H9 (cell line): ENCODE measurements at regions not wholly inside any gene's neighbourhood (a gene's known extent, or its start where the extent isn't known, plus 50 kb on each side); places are given as distances from the start of the nearest gene placed in this dataset.

Experiments used
- DNase-seq: peaks from one replicate; pipeline ENCODE4 v3.0.0-alpha.2; 2017
- H2AFZ ChIP-seq: one replicate; pipeline ENCODE4 v1.6.1; 2013; ENCODE audit warnings: mild to moderate bottlenecking, low read length, control low read depth, moderate library complexity
- H2AK5ac ChIP-seq: 2 replicates; pipeline ENCODE4 v1.6.1; 2013; ENCODE audit warnings: low read length, control low read depth, mixed read lengths; ENCODE audit not compliant: insufficient read length
- H2BK120ac ChIP-seq: one replicate; pipeline ENCODE4 v1.6.1; 2013; ENCODE audit warnings: low read depth, mild to moderate bottlenecking, low read length, control low read depth, inconsistent platforms; ENCODE audit not compliant: poor library complexity, severe bottlenecking
- H2BK12ac ChIP-seq: 2 replicates; pipeline ENCODE4 v1.6.1; 2013; ENCODE audit warnings: low read length, control low read depth, mixed read lengths, low read depth; ENCODE audit not compliant: insufficient read length
- H2BK15ac ChIP-seq: 2 replicates; pipeline ENCODE4 v1.6.1; 2013; ENCODE audit warnings: low read depth, low read length, control low read depth
- H2BK20ac ChIP-seq: one replicate; pipeline ENCODE4 v1.6.1; 2013; ENCODE audit warnings: low read depth, mild to moderate bottlenecking, low read length, control low read depth, inconsistent platforms; ENCODE audit not compliant: poor library complexity, severe bottlenecking
- H2BK5ac ChIP-seq: 2 replicates; pipeline ENCODE4 v1.6.1; 2013; ENCODE audit warnings: low read length, control low read depth, mixed read lengths; ENCODE audit not compliant: insufficient read length
- H3K14ac ChIP-seq: 2 replicates; pipeline ENCODE4 v1.6.1; 2013; ENCODE audit warnings: low read length, control low read depth; ENCODE audit not compliant: insufficient read depth
- H3K18ac ChIP-seq: 2 replicates; pipeline ENCODE4 v1.6.1; 2013; ENCODE audit warnings: low read depth, mild to moderate bottlenecking, mixed read lengths, low read length, control low read depth; ENCODE audit not compliant: insufficient read length
- H3K23ac ChIP-seq: 2 replicates; pipeline ENCODE4 v1.6.1; 2013; ENCODE audit warnings: low read length, control low read depth, mixed read lengths, low read depth; ENCODE audit not compliant: insufficient read length
- H3K23me2 ChIP-seq: 2 replicates; pipeline ENCODE4 v1.6.1; 2013; ENCODE audit warnings: low read depth, mild to moderate bottlenecking, mixed read lengths, low read length, control low read depth; ENCODE audit not compliant: insufficient read length, poor library complexity, severe bottlenecking
- H3K27ac ChIP-seq: 2 replicates; pipeline ENCODE4 v1.5.1; 2013; ENCODE audit warnings: low read length, control low read depth, mixed read lengths, low read depth; ENCODE audit not compliant: insufficient read length
- H3K27me3 ChIP-seq: 2 replicates; pipeline ENCODE4 v1.6.1; 2013; ENCODE audit warnings: low read length, control low read depth, inconsistent platforms; ENCODE audit not compliant: insufficient read depth
- H3K4ac ChIP-seq: 2 replicates; pipeline ENCODE4 v1.6.1; 2013; ENCODE audit warnings: low read depth, mild to moderate bottlenecking, control low read depth, inconsistent platforms, low read length, moderate library complexity
- H3K4me1 ChIP-seq: 2 replicates; pipeline ENCODE4 v1.6.1; 2013; ENCODE audit warnings: low read length, control low read depth, inconsistent platforms; ENCODE audit not compliant: insufficient read depth
- H3K4me2 ChIP-seq: 2 replicates; pipeline ENCODE4 v1.6.1; 2013; ENCODE audit warnings: low read length, control low read depth, mixed read lengths; ENCODE audit not compliant: insufficient read length, insufficient read depth
- H3K56ac ChIP-seq: 2 replicates; pipeline ENCODE4 v1.6.1; 2013; ENCODE audit warnings: low read depth, mild to moderate bottlenecking, mixed read lengths, low read length, control low read depth; ENCODE audit not compliant: insufficient read length
- H3K79me1 ChIP-seq: 2 replicates; pipeline ENCODE4 v1.6.1; 2013; ENCODE audit warnings: low read depth, mild to moderate bottlenecking, moderate library complexity, low read length, control low read depth, inconsistent platforms; ENCODE audit not compliant: insufficient read depth, poor library complexity, severe bottlenecking
- H3K79me2 ChIP-seq: 2 replicates; pipeline ENCODE4 v1.6.1; 2013; ENCODE audit warnings: low read length, control low read depth, inconsistent platforms; ENCODE audit not compliant: insufficient read depth
- H3K9ac ChIP-seq: 2 replicates; pipeline ENCODE4 v1.6.1; 2013; ENCODE audit warnings: low read length, control low read depth, mixed read lengths; ENCODE audit not compliant: insufficient read length; ENCODE audit errors: extremely low read depth
- H3K9me3 ChIP-seq: one replicate; pipeline ENCODE4 v1.6.1; 2013; ENCODE audit warnings: low read depth, low read length, inconsistent platforms; ENCODE audit not compliant: control insufficient read depth
- H3T11ph ChIP-seq: one replicate; pipeline ENCODE4 v1.6.1; 2013; ENCODE audit warnings: mild to moderate bottlenecking, low read length, control low read depth, inconsistent platforms
- H4K20me1 ChIP-seq: one replicate; pipeline ENCODE4 v1.6.1; 2013; ENCODE audit not compliant: control insufficient read depth, insufficient read length, insufficient read depth
- H4K5ac ChIP-seq: 2 replicates; pipeline ENCODE4 v1.6.1; 2013; ENCODE audit warnings: low read depth, mild to moderate bottlenecking, mixed read lengths, low read length, control low read depth; ENCODE audit not compliant: insufficient read length
- H4K8ac ChIP-seq: replicated peaks from 2 replicates; pipeline ENCODE4 v1.6.1; 2013; ENCODE audit warnings: low read length, control low read depth, mixed read lengths, low read depth; ENCODE audit not compliant: insufficient read length
- H4K91ac ChIP-seq: 2 replicates; pipeline ENCODE4 v1.6.1; 2013; ENCODE audit warnings: low read depth, mild to moderate bottlenecking, moderate library complexity, mixed read lengths, low read length, control low read depth; ENCODE audit not compliant: insufficient read length
- H3K27ac Mint-ChIP-seq, 3 experiments: 2 replicates in 2 of 3; 3 replicates in 1 of 3; pipeline ENCODE4 v1.8.0; 2020 to 2021; ENCODE audit warnings: mixed read lengths in 3 of 3, mild to moderate bottlenecking in 1 of 3, moderate library complexity in 1 of 3
- H3K27me3 Mint-ChIP-seq: 2 replicates; pipeline ENCODE4 v1.8.0; 2021; ENCODE audit warnings: low read depth, mild to moderate bottlenecking, moderate library complexity, mixed read lengths
- H3K36me3 Mint-ChIP-seq, 3 experiments: 2 replicates in 2 of 3; 3 replicates in 1 of 3; pipeline ENCODE4 v1.8.0; 2020 to 2021; ENCODE audit warnings: low read depth in 3 of 3, mixed read lengths in 3 of 3; ENCODE audit not compliant: insufficient read depth in 1 of 3
- H3K4me1 Mint-ChIP-seq, 2 experiments: 2 replicates each; pipeline ENCODE4 v1.8.0; 2020; ENCODE audit warnings: mixed read lengths in 2 of 2
- H3K4me3 Mint-ChIP-seq, 2 experiments: 2 replicates in 1 of 2; 3 replicates in 1 of 2; pipeline ENCODE4 v1.8.0; 2020 to 2021; ENCODE audit warnings: mild to moderate bottlenecking in 2 of 2, mixed read lengths in 2 of 2, moderate library complexity in 1 of 2
- H3K9me3 Mint-ChIP-seq, 2 experiments: 2 replicates in 1 of 2; 3 replicates in 1 of 2; pipeline ENCODE4 v1.8.0; 2020; ENCODE audit warnings: mild to moderate bottlenecking in 2 of 2, mixed read lengths in 2 of 2, moderate library complexity in 1 of 2
- CTCF ChIP-seq: fragments of 200-600 bp; sonication (generic); conservative IDR thresholded peaks from 3 replicates; pipeline ENCODE4 v1.8.0; 2021; ENCODE audit warnings: antibody characterized with exemption, mild to moderate bottlenecking
- WGBS: extraction: QIAGEN DNeasy Blood & Tissue Kit; methylation state at CpG from one replicate; pipeline ENCODE4 v1.1.7; 2013; ENCODE audit warnings: missing lambda C conversion rate, low lambda C conversion rate, mixed read lengths; ENCODE audit not compliant: insufficient read length; ENCODE audit errors: extremely low coverage; 5-methylcytosine and 5-hydroxymethylcytosine counted together

GRCh38 chr9:90953200-90953599 is 151.6 kb downstream of the SYK start:
- H3K4me1 Mint-ChIP-seq: peaks cover 22 to 28% of the 10 kb centered on the region in 2 experiments
- Histone ChIP-seq H4K5ac (no peak overlapping the region), H3K9ac (no peak overlapping the region), H2BK5ac (no peak overlapping the region), H3K27me3 (no peaks in the 10 kb centered on the region), H2BK15ac (no peak overlapping the region), H3K79me2 (no peaks in the 10 kb centered on the region), H4K8ac (no peak overlapping the region), H3T11ph (no peak overlapping the region), H3K23me2 (no peaks in the 10 kb centered on the region), H3K4me2 (no peak overlapping the region), H3K9me3 (no peaks in the 10 kb centered on the region), H2AK5ac (no peak overlapping the region), H3K4me1 (no peaks in the 10 kb centered on the region), H3K23ac (no peak overlapping the region), H2AFZ (no peak overlapping the region), H3K27ac (no peak overlapping the region), H3K14ac (no peak overlapping the region), H3K56ac (no peak overlapping the region), H2BK12ac (no peak overlapping the region), H3K4ac (no peak overlapping the region), H4K91ac (no peak overlapping the region), H2BK120ac (no peak overlapping the region), H3K18ac (no peak overlapping the region), H4K20me1 (no peaks in the 10 kb centered on the region), H3K79me1 (no peaks in the 10 kb centered on the region), H2BK20ac (no peak overlapping the region)
- TF ChIP-seq CTCF: no peak; the same call in 2 of the 3 replicates
- H3K36me3 Mint-ChIP-seq: no peaks in the 10 kb centered on the region; a peak in 1 of 7 replicates
- no peaks in the 10 kb centered on the region for H3K9me3 Mint-ChIP-seq
- H3K27me3 Mint-ChIP-seq: peaks cover 6% of the 10 kb centered on the region
- no peak overlapping the region for H3K27ac Mint-ChIP-seq
- DNase-seq: no peak
- no peak overlapping the region for H3K4me3 Mint-ChIP-seq
- WGBS: no CpG with 5 or more reads among the region's 3 CpGs
